Spleen (tissue), 11 donors: ENCODE measurements at regions not wholly inside any gene's neighbourhood (a gene's known extent, or its start where the extent isn't known, plus 50 kb on each side); places are given as distances from the start of the nearest gene placed in this dataset.

Experiments used
- DNase-seq: peaks from one replicate; pipeline ENCODE4 v3.0.0-alpha.2; 2020
- H3K27ac ChIP-seq, 8 donors: fragments of 200-600 bp; sonication (generic) in 7 of 8; 1 replicate in 4 of 8; 2 replicates in 4 of 8; pipeline versions ENCODE4 v1.5.0 to v1.8.0; 2016 to 2021; ENCODE audit warnings: inconsistent platforms in 4 of 8, mild to moderate bottlenecking in 4 of 8, moderate library complexity in 1 of 8
- H3K27me3 ChIP-seq, 7 donors: fragments of 200-600 bp; sonication (generic) in 6 of 7; replicated peaks in 1 of 7; 1 replicate in 4 of 7; 2 replicates in 3 of 7; pipeline versions ENCODE4 v1.5.0 to v1.8.0; 2016 to 2021; ENCODE audit warnings: inconsistent platforms in 3 of 7, mild to moderate bottlenecking in 1 of 7
- H3K36me3 ChIP-seq, 6 donors: fragments of 200-600 bp; sonication (generic) in 5 of 6; 1 replicate in 4 of 6; 2 replicates in 2 of 6; pipeline versions ENCODE4 v1.5.0 to v1.8.0; 2016 to 2021; ENCODE audit warnings: inconsistent platforms in 2 of 6
- H3K4me1 ChIP-seq, 6 donors: fragments of 200-600 bp; sonication (generic) in 5 of 6; 1 replicate in 3 of 6; 2 replicates in 3 of 6; pipeline versions ENCODE4 v1.5.0 to v1.8.0; 2016 to 2021; ENCODE audit warnings: inconsistent platforms in 3 of 6
- H3K4me3 ChIP-seq, 8 donors: fragments of 200-600 bp; sonication (generic) in 7 of 8; 1 replicate in 4 of 8; 2 replicates in 4 of 8; pipeline versions ENCODE4 v1.5.0 to v1.8.0; 2016 to 2021; ENCODE audit warnings: inconsistent platforms in 4 of 8, mild to moderate bottlenecking in 4 of 8, moderate library complexity in 2 of 8
- H3K9me3 ChIP-seq, 8 donors: fragments of 200-600 bp; sonication (generic) in 7 of 8; 1 replicate in 4 of 8; 2 replicates in 4 of 8; pipeline versions ENCODE4 v1.5.0 to v1.8.0; 2016 to 2021; ENCODE audit warnings: inconsistent platforms in 4 of 8
- CTCF ChIP-seq, 11 experiments: fragments of 200-600 bp in 7 of 11; fragments of 450-650 bp in 4 of 11; sonication (generic) in 4 of 11; IDR thresholded peaks in 8 of 11; conservative IDR thresholded peaks in 3 of 11; 1 replicate in 7 of 11; 2 replicates in 4 of 11; pipeline versions ENCODE4 v1.4.0 to v1.8.0; 2016 to 2021; ENCODE audit warnings: antibody characterized with exemption in 11 of 11, inconsistent platforms in 4 of 11, mild to moderate bottlenecking in 1 of 11
- POLR2A ChIP-seq, 3 donors: fragments of 450-650 bp; IDR thresholded peaks; one replicate each; pipeline ENCODE4 v1.5.1; 2017; ENCODE audit warnings: antibody characterized with exemption in 3 of 3, mild to moderate bottlenecking in 1 of 3
- POLR2AphosphoS5 ChIP-seq, 3 donors: sonication (generic); formaldehyde crosslinking; IDR thresholded peaks; one replicate each; pipeline ENCODE4 v1.5.1; 2017; ENCODE audit warnings: antibody characterized with exemption in 3 of 3
- WGBS, 5 donors: extraction: QIAGEN DNeasy Blood & Tissue Kit in 3 of 5; methylation state at CpG; one replicate each; pipeline versions ENCODE4 v1.1.5 to v1.1.7; 2013 to 2018; 5-methylcytosine and 5-hydroxymethylcytosine counted together
- intact Hi-C: fragments of 100-400 bp; cut with DNase I; formaldehyde crosslinking; loops from one replicate; pipeline ENCODE4 v1.15.0; 2023; ENCODE audit warnings: low total_unique reads
- donor health status: healthy with polysubstance abuse.
- donor health status: DM: no; HTN: no; CAD: no; lungs with moderate emphysema.
- donor health status: DM: no; HTN: no; CAD: no.
- donor health status: Bipolar disorder and iron deficiency.
- donor health status: healthy.
- donor health status: DM: no; HTN: no; CAD: no.
- donor health status: DM: yes; HTN: yes; CAD: no.

GRCh38 chr16:65481956-65482355, 360.1 kb upstream of the CDH11 start:
- 79 to 83% (median 80%) methylated on average over 4 of the region's 4 CpGs for WGBS, 5 donors

GRCh38 chr16:65480281-65481091, 358.6 kb upstream of the CDH11 start:
- Histone ChIP-seq H3K36me3 (no peaks in the 10 kb centered on the region), H3K9me3 (no peaks in the 10 kb centered on the region), H3K27me3 (no peaks in the 10 kb centered on the region), H3K4me1 (no peaks in the 10 kb centered on the region), H3K4me3 (no peak overlapping the region), H3K27ac (no peak overlapping the region)
- DNase-seq, result no peak
- intact Hi-C loops, result no loop called here
- 61 to 73% (median 64%) methylated on average over 11 of the region's 11 CpGs for WGBS, 5 donors
- TF ChIP-seq CTCF (IDR thresholded peaks at IDR 0.05 in 8 of 11, conservative IDR thresholded peaks at IDR 0.05 in 3 of 11), result no peak
- no peak for TF ChIP-seq POLR2AphosphoS5 (IDR thresholded peaks at IDR 0.05)
- TF ChIP-seq POLR2A (IDR thresholded peaks at IDR 0.05), result no peak

More at GRCh38 chr16:65481956-65482355, 360.1 kb upstream of the CDH11 start:
- DNase-seq, result no peak
- Histone ChIP-seq H3K27me3 (no peaks in the 10 kb centered on the region), H3K4me1 (no peaks in the 10 kb centered on the region), H3K9me3 (no peaks in the 10 kb centered on the region), H3K27ac (no peak overlapping the region), H3K4me3 (no peak overlapping the region), H3K36me3 (no peaks in the 10 kb centered on the region)
- intact Hi-C loops, result no loop called here
- TF ChIP-seq POLR2AphosphoS5 (IDR thresholded peaks at IDR 0.05) (no peak), POLR2A (IDR thresholded peaks at IDR 0.05) (no peak), CTCF (IDR thresholded peaks at IDR 0.05 in 8 of 11, conservative IDR thresholded peaks at IDR 0.05 in 3 of 11) (no peak)

DNA sequence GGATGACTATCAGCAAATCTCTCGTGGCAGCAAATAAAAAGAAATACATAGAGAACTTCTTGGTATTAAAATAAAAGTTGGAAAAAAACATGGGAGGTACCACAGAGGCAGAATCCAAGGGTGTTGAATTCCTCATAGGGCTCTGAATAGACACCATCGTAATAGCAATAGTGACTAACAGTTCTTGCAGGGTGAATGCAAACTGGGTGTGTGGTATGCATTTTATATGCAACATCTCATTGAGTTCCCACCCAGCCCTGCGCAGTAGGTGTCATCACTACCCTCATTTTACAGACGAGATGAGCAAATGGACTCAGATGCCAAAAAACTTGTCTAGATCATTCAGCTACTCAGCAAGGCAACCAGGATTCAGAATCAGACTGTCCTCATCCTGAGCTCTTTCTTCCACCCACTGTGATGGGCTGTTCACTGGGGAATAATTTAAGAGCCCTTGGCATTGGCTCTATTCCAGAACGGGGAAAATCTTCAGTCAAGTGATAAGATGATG, 354.6 kb upstream of the CDH11 start:
- no peak for TF ChIP-seq POLR2A (IDR thresholded peaks at IDR 0.05)
- no peak for TF ChIP-seq POLR2AphosphoS5 (IDR thresholded peaks at IDR 0.05)
- no peak for TF ChIP-seq CTCF (IDR thresholded peaks at IDR 0.05 in 8 of 11, conservative IDR thresholded peaks at IDR 0.05 in 3 of 11)
- WGBS, 5 donors, result 64 to 76% (median 66%) methylated on average over 5 of the region's 5 CpGs
- intact Hi-C loops, result no loop called here

GRCh38 chr16:65473699-65474098, 351.8 kb upstream of the CDH11 start:
- Histone ChIP-seq H3K4me1 (no peaks in the 10 kb centered on the region), H3K27me3 (no peaks in the 10 kb centered on the region), H3K4me3 (no peak overlapping the region), H3K27ac (no peak overlapping the region), H3K36me3 (no peaks in the 10 kb centered on the region), H3K9me3 (no peaks in the 10 kb centered on the region)
- 76 to 92% (median 88%) methylated on average over 3 of the region's 3 CpGs for WGBS, 5 donors
- DNase-seq, result no peak
- intact Hi-C loops, result no loop called here
- no peak for TF ChIP-seq CTCF (IDR thresholded peaks at IDR 0.05 in 8 of 11, conservative IDR thresholded peaks at IDR 0.05 in 3 of 11)
- TF ChIP-seq POLR2AphosphoS5 (IDR thresholded peaks at IDR 0.05), result no peak
- no peak for TF ChIP-seq POLR2A (IDR thresholded peaks at IDR 0.05)

More for the DNA sequence above, 354.6 kb upstream of the CDH11 start:
- Histone ChIP-seq H3K4me3 (no peak overlapping the region), H3K4me1 (no peaks in the 10 kb centered on the region), H3K9me3 (no peaks in the 10 kb centered on the region), H3K27ac (no peak overlapping the region), H3K36me3 (no peaks in the 10 kb centered on the region), H3K27me3 (no peaks in the 10 kb centered on the region)
- DNase-seq, result no peak
